T-helper 1 cell treated with Interleukin-12 subunit alpha and Interleukin-12 subunit beta and Interleukin-4 antibody, amounts not matched to agents 30 μg/mL and 1 μg/mL, for 36 hours (primary cell): ENCODE measurements at regions not wholly inside any gene's neighbourhood (a gene's known extent, or its start where the extent isn't known, plus 50 kb on each side); places are given as distances from the start of the nearest gene placed in this dataset.

Experiments
- H3K27ac Mint-ChIP-seq: one replicate; pipeline ENCODE4 v1.8.0; 2021; ENCODE audit warnings: mild to moderate bottlenecking, mixed read lengths
- H3K27me3 Mint-ChIP-seq: one replicate; pipeline ENCODE4 v1.8.0; 2021; ENCODE audit warnings: low read depth, mixed read lengths
- H3K36me3 Mint-ChIP-seq: one replicate; pipeline ENCODE4 v1.8.0; 2021; ENCODE audit warnings: low read depth, mixed read lengths
- H3K4me1 Mint-ChIP-seq: one replicate; pipeline ENCODE4 v1.8.0; 2021; ENCODE audit warnings: low read depth, mixed read lengths
- H3K4me3 Mint-ChIP-seq: one replicate; pipeline ENCODE4 v1.8.0; 2021; ENCODE audit warnings: mild to moderate bottlenecking, moderate library complexity, mixed read lengths
- H3K9me3 Mint-ChIP-seq: one replicate; pipeline ENCODE4 v1.8.0; 2021; ENCODE audit warnings: mixed read lengths

DNA sequence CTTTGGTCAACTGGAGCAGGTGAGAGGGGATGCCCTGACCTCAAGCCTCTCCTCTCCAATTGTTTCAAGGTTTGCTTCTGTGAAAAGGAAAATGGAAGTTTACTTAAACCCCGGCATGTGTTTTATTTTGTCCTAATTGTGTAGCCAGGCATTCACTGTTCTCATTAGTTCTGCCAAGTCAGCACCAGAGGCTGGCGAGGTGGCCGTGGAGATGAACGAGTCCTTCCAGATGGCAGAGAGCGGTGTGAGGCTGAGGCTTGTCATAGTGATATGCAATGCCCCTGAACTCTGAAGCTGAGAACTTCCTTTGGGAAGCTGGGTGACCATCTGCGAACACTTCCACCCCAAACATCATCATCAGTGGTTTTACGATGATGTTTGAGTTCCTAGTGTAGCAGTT is 199.6 kb downstream of the TJP1 start:
- H3K27ac Mint-ChIP-seq: no peak overlapping the region
- no peaks in the 10 kb centered on the region for H3K27me3 Mint-ChIP-seq
- H3K36me3 Mint-ChIP-seq: no peaks in the 10 kb centered on the region
- H3K4me3 Mint-ChIP-seq: no peak overlapping the region
- no peaks in the 10 kb centered on the region for H3K9me3 Mint-ChIP-seq
- H3K4me1 Mint-ChIP-seq: no peaks in the 10 kb centered on the region

DNA sequence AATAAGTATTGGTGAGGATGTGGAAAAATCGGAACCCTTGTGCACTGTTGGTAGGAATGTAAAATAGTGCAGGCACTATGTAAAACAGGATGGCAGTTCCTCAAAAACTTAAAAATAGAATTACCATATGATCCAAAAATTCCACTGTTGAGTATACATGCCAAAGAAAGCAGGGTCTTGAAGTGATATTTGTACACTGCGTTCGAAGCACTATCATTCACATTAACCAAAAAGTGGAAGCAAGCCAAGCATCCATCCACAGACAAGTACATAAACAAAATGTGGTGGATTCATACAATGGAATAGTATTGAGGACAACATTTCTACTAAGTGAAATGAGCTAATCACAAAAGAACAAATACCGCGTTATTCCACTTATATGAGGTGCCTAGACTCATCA is 200.7 kb downstream of the TJP1 start:
- H3K9me3 Mint-ChIP-seq: no peaks in the 10 kb centered on the region
- H3K27ac Mint-ChIP-seq: no peak overlapping the region
- H3K4me3 Mint-ChIP-seq: no peak overlapping the region
- no peaks in the 10 kb centered on the region for H3K36me3 Mint-ChIP-seq
- no peaks in the 10 kb centered on the region for H3K4me1 Mint-ChIP-seq
- H3K27me3 Mint-ChIP-seq: no peaks in the 10 kb centered on the region

GRCh38 chr15:29618586-29618985 is 203.7 kb downstream of the TJP1 start:
- Mint-ChIP-seq H3K4me3 (no peak overlapping the region), H3K27me3 (no peaks in the 10 kb centered on the region)

DNA sequence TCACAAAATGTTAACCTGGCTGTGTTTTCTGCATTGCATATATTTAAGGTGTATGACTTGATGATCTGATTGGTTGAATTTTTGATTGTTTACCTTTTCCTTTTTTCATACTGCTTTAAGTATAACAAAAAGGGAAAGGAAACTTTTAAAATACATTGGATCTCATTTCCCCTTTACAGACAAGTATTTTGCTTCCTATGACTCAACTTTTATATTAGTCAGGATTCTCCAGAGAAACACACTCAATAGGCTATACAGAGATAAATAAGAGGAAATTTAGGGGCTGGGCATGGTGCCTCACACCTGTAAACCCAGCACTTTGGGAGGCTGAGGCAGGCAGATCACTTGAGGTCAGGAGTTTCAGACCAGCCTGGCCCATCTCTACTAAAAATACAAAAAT is 205.8 kb downstream of the TJP1 start:
- no peak overlapping the region for H3K4me3 Mint-ChIP-seq
- H3K27ac Mint-ChIP-seq: no peak overlapping the region
- no peaks in the 10 kb centered on the region for H3K9me3 Mint-ChIP-seq
- H3K27me3 Mint-ChIP-seq: no peaks in the 10 kb centered on the region
- no peaks in the 10 kb centered on the region for H3K4me1 Mint-ChIP-seq
- no peaks in the 10 kb centered on the region for H3K36me3 Mint-ChIP-seq

More at GRCh38 chr15:29618586-29618985, 203.7 kb downstream of the TJP1 start:
- Mint-ChIP-seq H3K27ac (no peak overlapping the region), H3K36me3 (no peaks in the 10 kb centered on the region), H3K4me1 (no peaks in the 10 kb centered on the region), H3K9me3 (no peaks in the 10 kb centered on the region)

DNA sequence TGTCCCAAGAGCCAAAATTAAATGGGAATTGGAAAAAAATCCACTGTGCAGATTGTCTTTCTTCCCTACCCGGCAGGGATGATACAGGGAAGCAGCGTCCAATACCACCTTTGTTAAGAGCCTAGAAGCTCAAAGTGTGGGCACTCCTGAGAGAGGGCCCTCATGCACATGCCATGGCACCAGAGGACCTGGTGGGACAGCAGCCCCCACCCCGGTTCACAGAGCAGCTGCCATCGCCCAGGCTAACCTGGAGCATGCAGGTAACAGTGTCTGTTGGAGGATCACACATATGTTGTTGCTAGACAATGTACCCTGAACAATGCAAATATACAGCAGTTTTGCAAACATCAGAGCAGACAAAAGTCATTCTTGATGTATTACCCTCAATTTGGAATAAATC is 206.5 kb downstream of the TJP1 start:
- Mint-ChIP-seq H3K4me1 (no peaks in the 10 kb centered on the region), H3K36me3 (no peaks in the 10 kb centered on the region), H3K27ac (no peak overlapping the region), H3K4me3 (no peak overlapping the region), H3K27me3 (no peaks in the 10 kb centered on the region), H3K9me3 (no peaks in the 10 kb centered on the region)

DNA sequence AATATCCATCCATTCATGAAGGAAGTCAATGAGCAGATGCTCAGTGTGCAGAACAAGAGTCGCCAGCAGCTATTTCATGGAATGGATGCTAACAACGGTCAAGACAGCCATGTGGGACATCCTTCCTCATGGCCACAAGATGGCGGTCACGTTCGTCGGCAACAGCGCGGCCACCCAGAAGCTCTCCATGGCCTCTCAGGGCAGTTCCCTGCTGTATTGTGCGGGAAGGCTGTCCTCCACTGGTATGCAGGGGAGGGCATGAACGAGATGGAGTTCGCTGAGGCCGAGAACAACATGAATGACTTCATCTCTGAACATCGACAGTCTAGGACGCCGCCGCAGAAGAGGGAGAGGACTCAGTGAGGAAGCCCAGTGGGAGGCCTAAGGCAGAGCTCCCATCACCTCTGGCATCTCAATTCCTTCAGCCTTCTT is 208.3 kb downstream of the TJP1 start:
- Mint-ChIP-seq H3K9me3 (no peaks in the 10 kb centered on the region), H3K4me1 (no peaks in the 10 kb centered on the region), H3K36me3 (no peaks in the 10 kb centered on the region), H3K27ac (no peak overlapping the region), H3K4me3 (no peak overlapping the region), H3K27me3 (no peaks in the 10 kb centered on the region)

DNA sequence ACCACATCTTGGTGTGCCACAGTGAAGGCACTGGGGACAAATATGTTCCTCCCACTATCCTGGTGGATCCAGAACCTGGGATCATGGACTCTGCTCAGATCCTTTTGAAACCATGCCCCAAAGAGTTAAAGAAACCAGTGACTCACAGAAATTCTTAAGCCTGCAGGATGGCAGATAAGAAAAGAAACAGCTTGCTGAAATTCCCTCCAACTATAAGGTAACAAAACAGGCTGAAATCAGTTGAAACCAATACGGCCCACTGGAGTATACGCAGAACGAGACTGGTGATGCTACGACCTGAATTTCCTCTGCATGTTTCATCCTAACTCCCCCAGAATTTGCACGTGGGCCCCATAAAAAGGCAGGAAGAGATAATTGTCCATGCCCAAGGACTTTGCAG is 209.6 kb downstream of the TJP1 start:
- no peaks in the 10 kb centered on the region for H3K9me3 Mint-ChIP-seq

DNA sequence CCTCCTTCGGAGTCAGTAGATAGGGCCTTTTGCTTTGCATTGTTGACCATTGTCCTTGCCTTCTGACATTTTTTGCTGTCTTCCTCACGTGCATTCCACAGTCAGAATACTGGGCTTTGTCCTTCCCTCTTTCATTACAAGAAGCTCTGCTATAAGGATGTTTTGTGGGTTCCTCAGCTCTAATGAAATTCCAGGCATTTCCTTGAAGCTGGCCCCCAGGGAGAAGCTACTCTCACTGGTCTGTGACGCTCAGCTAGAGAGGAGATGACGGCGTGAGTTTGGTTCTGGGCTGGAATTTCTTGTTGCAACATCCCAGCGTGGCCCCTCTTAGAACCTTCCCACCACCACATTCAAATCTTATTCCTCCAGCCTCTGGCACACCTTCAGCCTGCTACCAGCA is 210.2 kb downstream of the TJP1 start:
- no peaks in the 10 kb centered on the region for H3K36me3 Mint-ChIP-seq
- H3K4me3 Mint-ChIP-seq: no peak overlapping the region
- H3K27ac Mint-ChIP-seq: no peak overlapping the region
- H3K4me1 Mint-ChIP-seq: no peaks in the 10 kb centered on the region
- no peaks in the 10 kb centered on the region for H3K27me3 Mint-ChIP-seq
- H3K9me3 Mint-ChIP-seq: no peaks in the 10 kb centered on the region

More for the DNA sequence above, 209.6 kb downstream of the TJP1 start:
- Mint-ChIP-seq H3K27ac (no peak overlapping the region), H3K36me3 (no peaks in the 10 kb centered on the region), H3K4me3 (no peak overlapping the region), H3K4me1 (no peaks in the 10 kb centered on the region), H3K27me3 (no peaks in the 10 kb centered on the region)

- H3K27me3 Mint-ChIP-seq: no peaks in the 10 kb centered on the region
- H3K27ac Mint-ChIP-seq: no peak overlapping the region
- no peaks in the 10 kb centered on the region for H3K4me1 Mint-ChIP-seq
Observed at GRCh38 chr15:29611057-29611456, 211.2 kb downstream of the TJP1 start.

DNA sequence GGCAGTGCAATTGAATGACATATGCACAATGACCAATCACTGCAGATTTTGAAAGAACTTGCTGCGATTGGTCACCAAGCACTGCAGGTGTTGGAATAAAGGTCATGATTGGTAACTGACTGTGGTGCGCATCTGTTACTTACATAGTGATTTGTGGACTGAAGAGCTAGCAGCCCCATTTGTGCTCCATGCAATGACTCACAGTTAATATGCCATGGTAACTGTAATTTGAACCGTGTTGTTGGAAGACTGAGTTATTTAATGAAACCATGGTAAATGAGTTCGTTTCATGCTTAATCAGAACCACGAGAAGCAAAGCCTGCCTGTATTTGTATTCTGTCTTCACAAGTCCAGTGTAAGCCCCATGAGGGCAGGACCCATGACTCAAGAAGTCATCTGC is 220.5 kb downstream of the TJP1 start:
- Mint-ChIP-seq H3K27me3 (no peaks in the 10 kb centered on the region), H3K9me3 (no peaks in the 10 kb centered on the region), H3K36me3 (no peaks in the 10 kb centered on the region), H3K4me1 (no peaks in the 10 kb centered on the region), H3K4me3 (no peak overlapping the region), H3K27ac (no peak overlapping the region)

More at GRCh38 chr15:29611057-29611456, 211.2 kb downstream of the TJP1 start:
- Mint-ChIP-seq H3K36me3 (no peaks in the 10 kb centered on the region), H3K4me3 (no peak overlapping the region), H3K9me3 (no peaks in the 10 kb centered on the region)

GRCh38 chr15:29600262-29600661 is 222.0 kb downstream of the TJP1 start:
- Mint-ChIP-seq H3K4me1 (no peaks in the 10 kb centered on the region), H3K9me3 (no peaks in the 10 kb centered on the region), H3K27ac (no peak overlapping the region), H3K4me3 (no peak overlapping the region), H3K27me3 (no peaks in the 10 kb centered on the region), H3K36me3 (no peaks in the 10 kb centered on the region)

DNA sequence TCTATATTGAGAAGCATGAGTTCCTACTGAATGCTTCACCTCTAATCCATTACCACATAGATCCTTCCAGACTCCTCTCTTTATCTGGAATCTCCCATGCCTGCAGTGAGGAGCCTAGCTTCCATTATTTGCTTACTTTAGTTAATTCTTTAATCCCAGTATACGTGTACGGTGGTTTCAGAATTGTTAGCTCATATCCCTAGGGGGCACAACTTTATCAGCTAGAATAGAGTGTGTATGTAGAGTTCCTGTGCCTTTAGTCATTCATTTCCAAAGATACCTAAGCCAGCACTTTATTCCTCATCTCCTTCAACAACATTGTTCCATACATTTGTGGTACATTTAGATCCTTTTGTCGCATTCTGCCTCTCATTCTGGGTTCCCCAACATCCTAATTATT is 226.0 kb downstream of the TJP1 start:
- H3K4me1 Mint-ChIP-seq: no peaks in the 10 kb centered on the region
- no peak overlapping the region for H3K4me3 Mint-ChIP-seq
- H3K27me3 Mint-ChIP-seq: no peaks in the 10 kb centered on the region
- H3K27ac Mint-ChIP-seq: no peak overlapping the region
- H3K9me3 Mint-ChIP-seq: no peaks in the 10 kb centered on the region
- H3K36me3 Mint-ChIP-seq: no peaks in the 10 kb centered on the region

GRCh38 chr15:29593629-29594028 is 228.6 kb downstream of the TJP1 start:
- Mint-ChIP-seq H3K36me3 (no peaks in the 10 kb centered on the region), H3K27ac (no peak overlapping the region), H3K4me3 (no peak overlapping the region), H3K9me3 (no peaks in the 10 kb centered on the region), H3K27me3 (no peaks in the 10 kb centered on the region), H3K4me1 (no peaks in the 10 kb centered on the region)

DNA sequence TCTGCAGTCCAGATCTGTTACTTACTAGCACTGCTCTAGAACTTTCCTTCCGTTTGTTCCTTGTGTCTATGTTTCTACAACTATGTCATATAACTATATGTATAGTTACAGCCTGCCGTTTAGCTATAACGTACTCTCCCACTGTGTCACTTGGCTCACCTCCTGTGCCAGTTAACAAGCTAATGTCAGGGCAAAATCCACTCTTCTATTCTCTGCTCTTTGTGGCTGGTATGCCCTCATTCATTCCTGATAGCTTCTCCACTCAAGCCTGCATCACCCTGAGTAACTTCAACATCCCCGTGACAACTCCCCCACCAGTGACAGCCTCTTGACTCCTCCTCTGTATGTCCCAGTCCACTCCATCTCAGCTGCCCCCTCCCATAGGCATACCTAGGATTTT is 229.2 kb downstream of the TJP1 start:
- no peak overlapping the region for H3K27ac Mint-ChIP-seq
- H3K9me3 Mint-ChIP-seq: no peaks in the 10 kb centered on the region
- H3K36me3 Mint-ChIP-seq: no peaks in the 10 kb centered on the region
- H3K4me3 Mint-ChIP-seq: no peak overlapping the region
- no peaks in the 10 kb centered on the region for H3K4me1 Mint-ChIP-seq
- H3K27me3 Mint-ChIP-seq: no peaks in the 10 kb centered on the region

- Mint-ChIP-seq H3K36me3 (no peaks in the 10 kb centered on the region), H3K4me3 (no peak overlapping the region), H3K4me1 (no peaks in the 10 kb centered on the region), H3K9me3 (no peaks in the 10 kb centered on the region), H3K27me3 (no peaks in the 10 kb centered on the region), H3K27ac (no peak overlapping the region)
Observed at GRCh38 chr15:29590701-29591100, 231.6 kb downstream of the TJP1 start.

DNA sequence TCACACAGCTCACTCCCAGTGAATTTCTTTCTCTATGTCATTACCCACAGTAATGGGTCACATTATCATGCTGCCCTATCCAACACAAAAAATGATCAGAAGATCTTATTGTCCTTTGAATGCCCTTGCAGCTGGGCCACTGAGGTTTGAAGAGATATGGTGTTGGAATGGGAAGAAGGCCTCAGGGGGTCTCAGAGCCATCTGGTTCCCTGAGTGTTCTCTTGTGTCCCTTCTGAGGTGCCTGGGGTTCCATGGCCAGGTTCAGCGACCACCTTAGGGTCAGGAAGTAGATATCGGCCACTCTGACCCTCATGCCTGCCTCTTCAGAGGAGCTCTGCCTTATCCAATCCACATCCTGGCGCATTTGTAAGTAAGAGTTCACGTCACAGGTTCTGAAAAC is 232.3 kb downstream of the TJP1 start:
- H3K36me3 Mint-ChIP-seq: no peaks in the 10 kb centered on the region
- no peak overlapping the region for H3K4me3 Mint-ChIP-seq
- H3K4me1 Mint-ChIP-seq: no peaks in the 10 kb centered on the region
- H3K9me3 Mint-ChIP-seq: no peaks in the 10 kb centered on the region
- H3K27me3 Mint-ChIP-seq: no peaks in the 10 kb centered on the region
- no peak overlapping the region for H3K27ac Mint-ChIP-seq
